Psoas muscle (tissue), 7 donors: ENCODE measurements at regions not wholly inside any gene's neighbourhood (a gene's known extent, or its start where the extent isn't known, plus 50 kb on each side); places are given as distances from the start of the nearest gene placed in this dataset.

Experiments used
- ATAC-seq, 4 donors: fragments of 200-7000 bp; cut with Tn5 transposase; one replicate each; pipeline ENCODE4 v1.9.1; 2020; ENCODE audit warnings: moderate library complexity in 3 of 4, mild to moderate bottlenecking in 2 of 4
- DNase-seq, 2 donors: peaks; one replicate each; pipeline ENCODE4 v3.0.0-alpha.2; 2020
- H3K27ac ChIP-seq: fragments of 200-600 bp; one replicate; pipeline ENCODE4 v1.8.0; 2022
- H3K27me3 ChIP-seq, 3 donors: fragments of 200-600 bp in 1 of 3; one replicate each; pipeline versions ENCODE4 v1.6.1 to v1.8.0; 2013 to 2022; ENCODE audit warnings: low read length in 2 of 3, mild to moderate bottlenecking in 2 of 3, moderate library complexity in 1 of 3; ENCODE audit not compliant: insufficient read depth in 3 of 3
- H3K36me3 ChIP-seq, 2 donors: fragments of 200-600 bp in 1 of 2; one replicate each; pipeline versions ENCODE4 v1.6.1 to v1.8.0; 2013 to 2022; ENCODE audit warnings: low read depth in 1 of 2, mild to moderate bottlenecking in 1 of 2, moderate library complexity in 1 of 2; ENCODE audit not compliant: insufficient read depth in 1 of 2
- H3K4me1 ChIP-seq: fragments of 200-600 bp; one replicate; pipeline ENCODE4 v1.8.0; 2022
- H3K4me3 ChIP-seq: fragments of 200-600 bp; one replicate; pipeline ENCODE4 v1.8.0; 2022; ENCODE audit warnings: mild to moderate bottlenecking
- H3K9me3 ChIP-seq: fragments of 200-600 bp; one replicate; pipeline ENCODE4 v1.8.0; 2022
- WGBS, 3 donors: extraction: QIAGEN DNeasy Blood & Tissue Kit; methylation state at CpG; one replicate each; pipeline versions ENCODE4 v1.1.6 to v1.1.7; 2013; 5-methylcytosine and 5-hydroxymethylcytosine counted together
- intact Hi-C, 2 donors: fragments of 100-400 bp; cut with DNase I; formaldehyde crosslinking; loops; one replicate each; pipeline versions ENCODE4 v1.11.0 to v1.14.2; 2022
- TF ChIP-seq, protein P1 (sequence below): fragments of 200-600 bp; IDR thresholded peaks from one replicate; pipeline ENCODE4 v1.8.0; 2022; ENCODE audit warnings: antibody characterized with exemption
- donor health status: healthy with polysubstance abuse.
- donor health status: DM: no; HTN: no; CAD: no; lungs with moderate emphysema.
- donor health status: Bipolar disorder and iron deficiency.
- donor health status: healthy.
- donor health status: DM: yes; HTN: yes; CAD: no.
- donor health status: DM: no; HTN: no; CAD: no.
- donor health status: DM: yes; HTN: yes; CAD: no.

DNA sequence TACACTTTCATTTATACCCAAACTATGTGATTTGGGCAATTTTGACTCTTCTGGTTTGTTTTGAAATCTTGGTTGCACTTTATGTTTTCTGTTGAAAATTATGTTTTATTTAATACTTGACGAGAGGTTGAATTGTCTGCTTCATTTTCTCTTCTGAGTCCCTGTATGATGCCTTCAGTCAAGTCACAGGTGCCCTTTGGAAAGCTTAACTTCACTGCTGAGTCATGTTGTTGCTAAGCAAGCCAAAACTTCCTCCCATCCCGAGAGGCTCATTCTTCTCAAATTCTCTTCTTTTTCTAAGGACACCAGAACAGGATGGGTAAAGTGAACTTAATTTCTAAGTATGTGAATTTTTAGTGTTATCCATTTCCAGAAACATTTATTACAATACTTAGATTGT is 455.3 kb upstream of the PTGER4 start:
- Histone ChIP-seq H3K4me3 (no peak overlapping the region), H3K36me3 (no peaks in the 10 kb centered on the region), H3K9me3 (no peaks in the 10 kb centered on the region), H3K27ac (no peak overlapping the region), H3K4me1 (no peaks in the 10 kb centered on the region), H3K27me3 (no peaks in the 10 kb centered on the region)
- 31 to 49% (median 33%) methylated on average over 2 of the region's 2 CpGs for WGBS, 3 donors
- TF ChIP-seq, protein P1, sequence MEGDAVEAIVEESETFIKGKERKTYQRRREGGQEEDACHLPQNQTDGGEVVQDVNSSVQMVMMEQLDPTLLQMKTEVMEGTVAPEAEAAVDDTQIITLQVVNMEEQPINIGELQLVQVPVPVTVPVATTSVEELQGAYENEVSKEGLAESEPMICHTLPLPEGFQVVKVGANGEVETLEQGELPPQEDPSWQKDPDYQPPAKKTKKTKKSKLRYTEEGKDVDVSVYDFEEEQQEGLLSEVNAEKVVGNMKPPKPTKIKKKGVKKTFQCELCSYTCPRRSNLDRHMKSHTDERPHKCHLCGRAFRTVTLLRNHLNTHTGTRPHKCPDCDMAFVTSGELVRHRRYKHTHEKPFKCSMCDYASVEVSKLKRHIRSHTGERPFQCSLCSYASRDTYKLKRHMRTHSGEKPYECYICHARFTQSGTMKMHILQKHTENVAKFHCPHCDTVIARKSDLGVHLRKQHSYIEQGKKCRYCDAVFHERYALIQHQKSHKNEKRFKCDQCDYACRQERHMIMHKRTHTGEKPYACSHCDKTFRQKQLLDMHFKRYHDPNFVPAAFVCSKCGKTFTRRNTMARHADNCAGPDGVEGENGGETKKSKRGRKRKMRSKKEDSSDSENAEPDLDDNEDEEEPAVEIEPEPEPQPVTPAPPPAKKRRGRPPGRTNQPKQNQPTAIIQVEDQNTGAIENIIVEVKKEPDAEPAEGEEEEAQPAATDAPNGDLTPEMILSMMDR = no peak
- intact Hi-C loops = no loop called here
- DNase-seq = no peak
- ATAC-seq = no peak

DNA sequence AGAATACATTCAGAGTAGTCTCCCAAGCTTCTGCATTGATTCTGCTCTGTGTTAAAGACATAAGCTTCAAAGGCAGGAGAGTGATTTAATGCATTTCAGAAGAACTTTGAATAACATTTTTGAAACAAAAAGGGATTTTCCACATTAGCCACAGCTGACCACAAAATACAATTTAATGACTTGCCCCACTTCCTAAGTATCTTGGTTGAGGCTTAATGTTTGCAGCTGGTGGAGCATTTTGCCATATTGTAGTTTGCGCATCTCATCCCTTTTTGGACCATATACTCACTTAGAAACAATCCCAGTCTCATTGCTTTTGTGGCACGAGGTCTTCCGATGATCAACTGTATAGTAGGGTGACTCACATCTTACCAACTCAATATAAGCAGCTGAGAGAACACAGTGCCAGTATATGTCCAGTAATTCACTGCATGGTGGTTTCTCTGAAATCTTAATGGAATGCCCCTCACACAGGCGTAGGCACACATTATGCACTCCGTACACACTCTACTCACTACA is 455.8 kb upstream of the PTGER4 start:
- H3K9me3 ChIP-seq = no peaks in the 10 kb centered on the region
- no peaks in the 10 kb centered on the region for H3K4me1 ChIP-seq
- no peak for DNase-seq
- WGBS, 3 donors = 31 to 49% (median 39%) methylated on average over 5 of the region's 5 CpGs
- intact Hi-C loops = no loop called here
- no peak overlapping the region for H3K4me3 ChIP-seq
- H3K36me3 ChIP-seq = no peaks in the 10 kb centered on the region
- no peak overlapping the region for H3K27ac ChIP-seq
- H3K27me3 ChIP-seq = no peaks in the 10 kb centered on the region
- TF ChIP-seq, protein P1 = no peak
- no peak for ATAC-seq

DNA sequence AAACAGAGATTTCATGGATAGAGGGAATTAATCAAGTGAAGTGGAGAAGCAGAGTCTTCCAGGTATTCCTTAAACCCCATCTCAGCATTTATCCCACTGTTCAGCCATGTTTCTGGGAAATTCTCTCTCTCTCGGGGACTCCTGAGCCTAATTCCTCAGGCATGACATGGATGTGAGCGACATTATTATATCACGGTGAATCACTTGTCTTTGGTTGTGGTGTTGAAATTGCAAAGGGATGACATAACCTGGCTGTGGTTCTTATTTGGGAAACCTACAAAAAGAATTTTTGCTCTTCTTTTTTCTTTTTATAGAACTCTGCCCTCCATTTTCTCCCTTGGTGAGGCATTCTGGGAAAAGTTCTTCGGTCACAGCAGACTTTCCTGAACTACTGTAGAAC is 457.9 kb upstream of the PTGER4 start:
- H3K4me3 ChIP-seq = no peak overlapping the region
- ATAC-seq (no peak), DNase-seq (no peak)
- H3K27ac ChIP-seq = no peak overlapping the region
- no peaks in the 10 kb centered on the region for H3K36me3 ChIP-seq
- H3K4me1 ChIP-seq = no peaks in the 10 kb centered on the region
- no peaks in the 10 kb centered on the region for H3K27me3 ChIP-seq
- intact Hi-C loops = no loop called here
- WGBS, 3 donors = 38 to 61% (median 43%) methylated on average over 4 of the region's 4 CpGs
- H3K9me3 ChIP-seq = no peaks in the 10 kb centered on the region
- TF ChIP-seq, protein P1 = no peak

DNA sequence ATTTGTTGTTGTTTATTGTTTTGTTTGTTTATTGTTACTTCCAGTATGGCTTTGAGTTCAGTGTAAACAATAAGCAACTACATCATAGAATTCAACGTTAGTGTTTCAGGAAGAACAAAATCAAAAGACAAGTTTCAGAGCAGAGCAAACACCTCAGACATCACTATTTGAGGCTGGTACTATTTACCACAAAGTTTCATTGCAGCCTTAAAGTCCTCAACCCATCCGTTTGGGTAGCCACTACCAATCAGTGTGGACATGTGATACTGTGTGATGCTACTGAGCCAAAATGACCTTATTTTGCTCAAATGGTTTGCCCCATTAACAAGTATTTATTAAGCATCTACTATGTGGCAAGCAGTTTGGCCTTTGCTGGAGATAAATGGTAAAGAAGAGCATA is 458.5 kb upstream of the PTGER4 start:
- no peak overlapping the region for H3K27ac ChIP-seq
- H3K27me3 ChIP-seq = no peaks in the 10 kb centered on the region
- ATAC-seq (no peak), DNase-seq (no peak)
- TF ChIP-seq, protein P1 = no peak
- WGBS, 3 donors = 63 to 70% (median 65%) methylated on average over 2 of the region's 2 CpGs
- no peaks in the 10 kb centered on the region for H3K36me3 ChIP-seq
- intact Hi-C loops = no loop called here
- no peaks in the 10 kb centered on the region for H3K4me1 ChIP-seq
- no peak overlapping the region for H3K4me3 ChIP-seq
- H3K9me3 ChIP-seq = no peaks in the 10 kb centered on the region

DNA sequence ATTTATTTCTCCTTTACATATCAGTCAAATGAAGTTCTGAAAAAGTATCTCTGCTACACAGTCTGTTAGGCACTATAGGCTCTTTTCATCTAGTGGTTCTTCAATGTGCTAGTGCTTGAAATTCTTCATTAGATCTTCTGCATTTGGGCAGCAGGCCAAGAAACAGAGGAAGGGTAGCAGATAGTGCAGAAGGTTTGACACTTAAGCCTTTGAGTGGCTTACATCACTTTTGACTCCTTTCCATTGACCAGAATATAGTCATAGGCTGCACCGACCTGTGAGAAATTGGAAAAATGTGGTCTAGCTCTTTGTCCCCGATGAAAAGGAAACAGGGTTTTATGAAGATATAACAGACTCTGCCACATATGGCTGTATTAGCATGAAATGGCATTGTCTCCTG is 459.5 kb upstream of the PTGER4 start:
- no peaks in the 10 kb centered on the region for H3K9me3 ChIP-seq
- WGBS, 3 donors = 14 to 26% (median 15%) methylated on average over 2 of the region's 2 CpGs
- H3K27me3 ChIP-seq = no peaks in the 10 kb centered on the region
- no peak overlapping the region for H3K27ac ChIP-seq
- TF ChIP-seq, protein P1 = no peak
- intact Hi-C loops = no loop called here
- H3K36me3 ChIP-seq = no peaks in the 10 kb centered on the region
- no peak for DNase-seq
- no peak overlapping the region for H3K4me3 ChIP-seq
- no peaks in the 10 kb centered on the region for H3K4me1 ChIP-seq
- ATAC-seq = no peak
